ENCODE measurements at regions not wholly inside any gene's neighbourhood (a gene's known extent, or its start where the extent isn't known, plus 50 kb on each side); places are given as distances from the start of the nearest gene placed in this dataset.

DNA sequence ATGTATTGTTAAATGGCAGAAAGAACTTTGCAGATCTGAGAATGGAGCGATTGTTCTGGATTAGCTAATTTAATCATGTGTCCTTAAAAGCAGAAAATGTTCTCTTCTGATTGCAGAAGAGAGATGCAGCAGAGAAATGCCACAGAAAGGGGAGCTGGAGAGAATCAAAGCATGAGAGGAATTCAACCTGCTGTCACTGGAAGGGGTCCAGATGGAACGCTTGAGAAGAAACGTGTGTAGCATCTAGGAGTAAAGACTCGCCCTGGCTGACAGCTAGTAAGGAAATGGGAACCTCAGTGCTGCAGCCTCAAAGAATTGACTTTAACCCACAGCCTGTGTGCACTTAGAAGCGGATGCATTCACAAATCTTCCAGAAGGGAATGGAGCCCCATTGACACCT lies 502.8 kb downstream of the KLF12 start:
- TF ChIP-seq ZNF274 (IDR thresholded peaks at IDR 0.05; ENCODE audit: low read depth, low read length) = no peak
- TF ChIP-seq YY1 (IDR thresholded peaks at IDR 0.05; ENCODE audit: insufficient read depth, insufficient read length) = no peak
